SK-MEL-5 (cell line): ENCODE measurements at regions not wholly inside any gene's neighbourhood (a gene's known extent, or its start where the extent isn't known, plus 50 kb on each side); places are given as distances from the start of the nearest gene placed in this dataset.

Source experiments
- DNase-seq: peaks from one replicate; pipeline ENCODE4 v3.0.0-alpha.2; 2016; ENCODE audit warnings: low read depth, low spot score
- in situ Hi-C: cut with HindIII; loops from 2 replicates; pipeline ENCODE4 v1.10.0; 2016; ENCODE audit warnings: low sequenced_read_pairs, high pct_unique_total_duplicates, low pct_unique_long_range_greater_than_20kb
- small RNA-seq, 2 experiments: library from RNA; depleted of rRNA; stranded (forward); fragments of <200 nt; gene quantifications; one replicate each; pipeline ENCODE3, GENCODE V24; 2014

- no peak for DNase-seq
- in situ Hi-C loops, result no loop called here
Observed at GRCh38 chr3:124664804-124665203, 65.4 kb upstream of the UMPS start.

- in situ Hi-C loops, result no loop called here
- no peak for DNase-seq
Observed at GRCh38 chr3:124666067-124666466, 64.2 kb upstream of the UMPS start.

- in situ Hi-C loops, result no loop called here
- DNase-seq, result no peak
Observed at GRCh38 chr3:124669470-124669869, 60.8 kb upstream of the UMPS start.

GRCh38 chr3:124671106-124671505, 59.1 kb upstream of the UMPS start:
- in situ Hi-C loops, result no loop called here
- no peak for DNase-seq

GRCh38 chr3:124674336-124674735, 55.9 kb upstream of the UMPS start:
- no peak for DNase-seq

GRCh38 chr3:124676236-124676635, 54.0 kb upstream of the UMPS start:
- no peak for DNase-seq
- in situ Hi-C loops, result no loop called here

More at GRCh38 chr3:124674336-124674735, 55.9 kb upstream of the UMPS start:
- in situ Hi-C loops, result no loop called here

- in situ Hi-C loops, result no loop called here
- no peak for DNase-seq
Observed at GRCh38 chr3:124679048-124679638, 51.1 kb upstream of the UMPS start.

Small RNA genes lying in the stretch of these regions (small RNA-seq; reads per million reads assigned to genes)
- gene MIR5002, result 0 reads per million in 2 experiments
- gene MIR6083, result 0 reads per million in 2 experiments
- gene RNU6-143P, result 0 reads per million in 2 experiments
